HUES64 (cell line): ENCODE measurements at regions not wholly inside any gene's neighbourhood (a gene's known extent, or its start where the extent isn't known, plus 50 kb on each side); places are given as distances from the start of the nearest gene placed in this dataset.
"Not testable (repeated sequence)": the region's sequence is repeated elsewhere in the genome, so short reads cannot be mapped to it uniquely, and the experiment has no call there.

ENCODE experiments used
- H3K27ac ChIP-seq: 2 replicates; pipeline ENCODE4 v1.7.0; 2013; ENCODE audit warnings: low read depth, low read length, inconsistent platforms
- H3K27me3 ChIP-seq: 2 replicates; pipeline ENCODE4 v1.6.1; 2013; ENCODE audit warnings: mild to moderate bottlenecking, low read length; ENCODE audit not compliant: insufficient read depth
- H3K36me3 ChIP-seq: 2 replicates; pipeline ENCODE4 v1.6.1; 2013; ENCODE audit warnings: mild to moderate bottlenecking, low read length; ENCODE audit not compliant: insufficient read depth
- H3K4me1 ChIP-seq: 2 replicates; pipeline ENCODE4 v1.6.1; 2013; ENCODE audit warnings: mild to moderate bottlenecking, low read length, moderate library complexity; ENCODE audit not compliant: insufficient read depth
- H3K4me3 ChIP-seq: 2 replicates; pipeline ENCODE4 v1.5.1; 2013; ENCODE audit warnings: mild to moderate bottlenecking, low read length, moderate library complexity
- H3K9ac ChIP-seq: 2 replicates; pipeline ENCODE4 v1.6.1; 2013; ENCODE audit warnings: mild to moderate bottlenecking, low read depth, low read length
- H3K9me3 ChIP-seq: 2 replicates; pipeline ENCODE4 v1.6.1; 2013; ENCODE audit warnings: low read depth, low read length; ENCODE audit not compliant: insufficient read depth
- WGBS: fragments of 150-250, 120-280 bp; methylation state at CpG from one replicate; pipeline ENCODE4 v1.1.7; 2013; ENCODE audit warnings: missing lambda C conversion rate; 5-methylcytosine and 5-hydroxymethylcytosine counted together

DNA sequence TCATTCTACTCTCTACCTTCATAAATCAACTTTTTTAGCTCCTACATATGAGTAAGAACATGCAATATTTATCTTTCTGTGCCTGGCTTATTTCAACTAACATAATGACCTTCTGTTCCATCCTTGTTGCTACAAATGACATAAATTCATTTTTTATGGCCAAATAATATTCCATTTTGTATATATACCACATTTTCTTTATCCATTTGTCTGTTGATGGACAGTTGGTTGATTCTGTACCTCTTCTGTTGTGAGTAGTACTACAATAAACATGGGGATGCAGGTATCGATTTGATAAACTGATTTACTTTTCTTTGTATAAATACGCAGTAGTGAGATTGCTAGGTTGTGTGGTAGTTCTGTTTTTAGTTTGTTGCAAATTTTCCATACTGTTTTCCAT, 279.5 kb upstream of the NFIA start:
- Histone ChIP-seq H3K27ac (no peak overlapping the region), H3K4me3 (no peak overlapping the region), H3K27me3 (no peaks in the 10 kb centered on the region), H3K9ac (no peak overlapping the region), H3K9me3 (0 out of 2 replicates have a peak, but pooled peaks cover 3% of the 10 kb centered on the region), H3K4me1 (no peaks in the 10 kb centered on the region), H3K36me3 (no peaks in the 10 kb centered on the region)
- 98% methylated on average over 2 of the region's 2 CpGs for WGBS

DNA sequence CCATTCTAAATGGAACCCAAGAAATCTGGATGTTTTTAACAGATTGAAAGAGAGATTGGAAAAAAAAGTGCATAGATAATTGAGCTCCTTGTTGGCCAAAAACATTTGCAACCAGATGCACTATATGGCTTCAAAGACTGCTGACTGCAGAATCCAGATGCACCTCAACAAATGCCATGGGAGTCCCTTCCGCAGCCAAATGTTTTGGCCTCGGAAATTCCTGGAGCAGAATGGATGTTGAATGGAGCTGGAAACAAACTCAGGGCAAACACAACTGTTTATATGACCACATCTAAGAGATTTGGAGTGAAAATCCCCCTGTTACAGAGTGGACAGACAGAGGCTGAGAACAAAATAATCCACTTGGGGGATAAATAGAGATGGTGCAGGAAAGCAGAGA, 285.0 kb upstream of the NFIA start:
- WGBS = 97% methylated on average over 2 of the region's 2 CpGs

DNA sequence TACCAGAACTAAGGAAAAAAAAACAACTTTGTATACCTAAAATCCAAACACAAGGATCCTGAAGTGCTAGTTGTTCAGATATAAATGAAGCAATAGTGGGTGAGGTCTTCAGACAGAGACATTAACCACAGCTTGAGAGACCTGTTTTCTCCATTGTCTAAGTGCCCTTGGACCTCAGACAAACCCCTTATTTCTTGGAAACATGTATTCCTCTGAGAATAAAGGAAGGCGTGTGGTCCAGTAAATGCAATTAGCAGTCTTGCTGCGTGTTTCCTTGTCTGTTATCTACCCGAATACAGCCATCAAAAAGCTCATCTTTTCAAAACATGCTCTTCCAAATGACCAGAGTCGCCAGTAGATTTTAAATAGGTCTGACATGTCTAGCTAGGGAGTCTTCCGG, 291.1 kb upstream of the NFIA start:
- no peaks in the 10 kb centered on the region for H3K4me1 ChIP-seq
- WGBS = 92% methylated on average over 5 of the region's 5 CpGs
- no peaks in the 10 kb centered on the region for H3K27me3 ChIP-seq
- H3K4me3 ChIP-seq = no peak overlapping the region
- H3K36me3 ChIP-seq = no peaks in the 10 kb centered on the region
- H3K9ac ChIP-seq = no peak overlapping the region
- H3K27ac ChIP-seq = no peak overlapping the region
- H3K9me3 ChIP-seq = no peaks in the 10 kb centered on the region

More for the DNA sequence above, 285.0 kb upstream of the NFIA start:
- Histone ChIP-seq H3K36me3 (no peaks in the 10 kb centered on the region), H3K27me3 (no peaks in the 10 kb centered on the region), H3K4me3 (no peak overlapping the region), H3K4me1 (no peaks in the 10 kb centered on the region; the same call in 1 of the 2 replicates), H3K9me3 (no peaks in the 10 kb centered on the region), H3K27ac (no peak overlapping the region), H3K9ac (no peak overlapping the region)

DNA sequence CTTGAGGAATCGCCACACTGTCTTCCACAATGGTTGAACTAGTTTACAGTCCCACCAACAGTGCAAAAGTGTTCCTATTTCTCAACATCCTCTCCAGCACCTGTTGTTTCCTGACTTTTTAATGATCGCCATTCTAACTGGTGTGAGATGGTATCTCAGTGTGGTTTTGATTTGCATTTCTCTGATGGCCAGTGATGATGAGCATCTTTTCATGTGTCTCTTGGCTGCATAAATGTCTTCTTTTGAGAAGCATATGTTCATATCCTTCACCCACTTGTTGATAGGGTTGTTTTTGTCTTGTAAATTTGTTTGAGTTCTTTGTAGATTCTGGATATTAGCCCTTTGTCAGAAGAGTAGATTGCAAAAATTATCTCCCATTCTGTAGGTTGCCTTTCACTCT, 309.3 kb upstream of the NFIA start:
- not testable (repeated sequence) for H3K27ac ChIP-seq, H3K27me3 ChIP-seq, H3K4me1 ChIP-seq, H3K36me3 ChIP-seq, H3K9me3 ChIP-seq, H3K4me3 ChIP-seq, H3K9ac ChIP-seq
- WGBS = 67% methylated on average over 1 of the region's 2 CpGs

DNA sequence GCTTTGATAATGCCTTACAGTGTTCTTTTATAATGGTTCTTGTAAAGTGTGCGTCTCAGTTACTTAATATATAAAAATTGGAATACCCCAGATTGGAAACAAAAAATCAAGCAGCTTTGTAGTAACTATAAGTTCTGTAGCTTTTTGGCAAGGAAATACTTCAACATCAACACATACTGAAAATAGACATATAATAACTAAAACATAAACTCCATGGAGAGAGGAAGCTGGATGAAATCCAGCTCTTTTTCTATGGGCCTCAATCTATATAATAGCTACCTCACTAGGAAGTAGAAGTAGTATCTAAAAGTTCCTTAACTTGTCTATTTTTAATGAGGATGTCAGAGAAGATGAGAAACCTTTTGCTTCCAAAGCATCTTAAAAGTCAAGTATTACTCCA, 313.3 kb upstream of the NFIA start:
- WGBS = no CpG with 5 or more reads among the region's 1 CpG
- H3K9me3 ChIP-seq = no peaks in the 10 kb centered on the region
- no peaks in the 10 kb centered on the region for H3K27me3 ChIP-seq
- no peak overlapping the region for H3K9ac ChIP-seq
- H3K4me3 ChIP-seq = no peak overlapping the region
- H3K36me3 ChIP-seq = no peaks in the 10 kb centered on the region
- no peak overlapping the region for H3K27ac ChIP-seq
- no peaks in the 10 kb centered on the region for H3K4me1 ChIP-seq

DNA sequence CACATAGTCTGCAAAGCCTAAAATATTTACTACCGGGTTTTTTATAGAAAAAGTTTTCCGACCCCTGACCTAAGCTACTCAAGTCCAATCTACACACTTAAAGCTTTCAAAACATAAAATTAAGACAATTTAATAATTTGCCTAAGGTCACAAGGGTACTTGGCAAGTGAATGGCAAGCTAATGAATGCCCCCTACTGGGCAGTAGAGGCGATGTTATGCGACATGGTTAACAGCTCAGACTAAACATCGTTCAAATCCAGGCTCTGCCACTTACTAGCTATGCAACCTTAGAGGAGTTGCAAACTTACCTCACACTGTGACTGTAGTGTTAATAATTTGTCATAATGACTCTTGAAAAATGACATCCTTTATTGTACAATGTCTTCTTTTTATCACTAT, 317.2 kb upstream of the NFIA start:
- Histone ChIP-seq H3K4me1 (no peaks in the 10 kb centered on the region), H3K9me3 (no peaks in the 10 kb centered on the region), H3K4me3 (no peak overlapping the region), H3K36me3 (no peaks in the 10 kb centered on the region), H3K27ac (no peak overlapping the region), H3K27me3 (no peaks in the 10 kb centered on the region), H3K9ac (no peak overlapping the region)
- 53% methylated on average over 5 of the region's 5 CpGs for WGBS

DNA sequence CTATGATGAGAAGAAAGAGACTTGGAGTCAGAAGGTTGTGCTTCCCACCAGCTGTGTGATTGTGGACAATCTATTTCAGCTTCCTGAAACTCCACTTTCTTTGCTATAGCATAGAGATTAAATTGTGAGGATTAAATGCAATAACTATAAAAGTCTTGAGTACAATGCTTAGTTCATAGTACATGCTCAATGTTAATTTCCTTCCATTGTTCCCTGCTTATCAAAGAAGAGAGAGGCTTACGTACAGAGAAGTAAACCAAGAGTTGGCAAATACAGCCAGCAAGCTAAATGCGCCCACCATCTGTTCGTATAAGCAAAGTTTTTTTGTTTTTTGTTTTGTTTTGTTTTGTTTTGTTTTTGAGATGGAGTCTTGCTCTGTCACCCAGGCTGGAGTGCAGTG, 317.9 kb upstream of the NFIA start:
- Histone ChIP-seq H3K27me3 (no peaks in the 10 kb centered on the region), H3K4me1 (no peaks in the 10 kb centered on the region), H3K9ac (no peak overlapping the region), H3K4me3 (no peak overlapping the region), H3K27ac (no peak overlapping the region), H3K36me3 (no peaks in the 10 kb centered on the region), H3K9me3 (no peaks in the 10 kb centered on the region)
- WGBS = 92% methylated on average over 3 of the region's 3 CpGs

DNA sequence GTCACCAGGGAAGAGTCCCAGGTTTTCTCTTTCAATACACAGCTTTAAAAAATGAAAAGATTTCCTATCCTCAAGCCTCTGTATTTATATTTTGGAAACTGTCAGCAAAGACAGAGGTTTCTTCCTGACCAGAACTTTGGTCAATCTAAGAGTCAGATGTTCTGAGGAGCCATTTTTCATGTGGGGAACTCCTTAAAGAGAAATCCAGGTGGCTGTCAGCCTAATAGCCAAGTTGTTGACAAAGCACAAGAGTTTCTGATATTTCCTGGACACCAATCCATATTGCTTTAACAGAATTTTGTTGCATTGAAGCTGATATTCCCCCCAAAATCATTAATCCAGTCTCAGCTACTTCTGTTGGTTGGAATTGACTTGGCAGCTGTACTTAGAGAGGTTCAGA, 318.6 kb upstream of the NFIA start:
- Histone ChIP-seq H3K36me3 (no peaks in the 10 kb centered on the region), H3K27ac (no peak overlapping the region), H3K4me1 (no peaks in the 10 kb centered on the region), H3K9me3 (no peaks in the 10 kb centered on the region), H3K4me3 (no peak overlapping the region), H3K9ac (no peak overlapping the region), H3K27me3 (no peaks in the 10 kb centered on the region)

DNA sequence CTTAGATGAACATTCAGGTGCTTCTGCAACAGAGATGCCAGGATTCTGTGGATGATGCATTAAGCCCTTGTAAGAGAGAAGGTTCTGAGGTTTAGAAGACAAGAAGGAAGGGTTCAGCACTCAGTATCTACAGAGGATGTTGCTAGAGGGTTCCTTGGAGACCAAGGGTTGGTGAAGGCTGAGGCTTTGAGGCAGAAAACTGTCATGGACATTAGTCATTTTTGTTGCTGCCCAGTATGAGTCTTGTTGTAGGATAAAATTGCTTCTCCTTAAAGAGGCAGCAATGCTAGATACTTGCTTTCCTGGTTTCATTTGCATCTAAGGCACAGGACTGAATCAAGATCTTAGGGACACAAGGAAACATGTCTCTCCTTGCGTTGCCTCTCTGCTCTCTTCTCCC, 319.4 kb upstream of the NFIA start:
- no peak overlapping the region for H3K27ac ChIP-seq
- no peaks in the 10 kb centered on the region for H3K9me3 ChIP-seq
- no peaks in the 10 kb centered on the region for H3K27me3 ChIP-seq
- 87% methylated on average over 1 of the region's 1 CpG for WGBS
- H3K4me1 ChIP-seq = no peaks in the 10 kb centered on the region
- no peak overlapping the region for H3K9ac ChIP-seq
- H3K36me3 ChIP-seq = no peaks in the 10 kb centered on the region
- H3K4me3 ChIP-seq = no peak overlapping the region

DNA sequence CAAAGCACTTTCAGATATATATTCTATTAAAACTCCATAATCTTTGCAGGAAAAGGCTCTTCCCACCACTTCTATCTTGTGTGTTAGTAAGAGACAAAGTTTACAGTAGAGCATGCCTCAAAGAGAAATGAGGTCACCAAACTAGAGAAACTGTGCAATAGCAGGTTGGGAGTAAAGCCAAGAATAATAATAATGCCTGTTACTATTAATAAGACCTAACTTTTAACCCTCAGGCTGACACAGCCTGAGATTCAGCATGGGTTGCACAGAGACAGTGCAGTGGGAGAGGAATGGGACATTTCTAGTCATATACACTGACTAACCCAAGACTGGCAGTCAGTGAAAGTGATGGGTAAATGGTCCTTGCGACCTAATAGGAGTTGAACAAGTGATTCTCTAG, 320.2 kb upstream of the NFIA start:
- Histone ChIP-seq H3K4me3 (no peak overlapping the region), H3K36me3 (no peaks in the 10 kb centered on the region), H3K9me3 (no peaks in the 10 kb centered on the region), H3K4me1 (no peaks in the 10 kb centered on the region), H3K27ac (no peak overlapping the region), H3K9ac (no peak overlapping the region), H3K27me3 (no peaks in the 10 kb centered on the region)
- 100% methylated on average over 1 of the region's 1 CpG for WGBS

DNA sequence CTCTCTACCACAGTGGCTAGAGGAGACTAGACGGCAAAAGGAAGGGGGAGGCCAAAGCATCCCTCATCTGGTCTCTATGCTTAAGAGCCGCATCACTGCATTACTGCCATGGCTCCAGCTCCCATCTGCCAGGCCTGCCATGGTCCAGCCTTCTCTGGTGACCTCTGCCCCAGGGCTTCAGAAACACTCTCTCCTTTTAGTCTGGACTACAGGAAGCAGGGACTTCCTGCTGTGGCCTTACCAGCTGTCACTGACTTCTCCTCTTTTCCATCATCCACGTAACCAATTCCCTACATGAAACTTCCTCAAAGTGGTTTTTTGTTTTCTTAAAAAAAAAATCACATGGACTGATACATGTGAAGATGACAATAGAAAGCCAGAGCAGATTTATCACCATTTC, 323.1 kb upstream of the NFIA start:
- WGBS = 87% methylated on average over 3 of the region's 3 CpGs
- Histone ChIP-seq H3K27me3 (no peaks in the 10 kb centered on the region), H3K4me1 (no peaks in the 10 kb centered on the region), H3K9me3 (no peaks in the 10 kb centered on the region), H3K9ac (no peak overlapping the region), H3K27ac (no peak overlapping the region), H3K36me3 (no peaks in the 10 kb centered on the region), H3K4me3 (no peak overlapping the region)

DNA sequence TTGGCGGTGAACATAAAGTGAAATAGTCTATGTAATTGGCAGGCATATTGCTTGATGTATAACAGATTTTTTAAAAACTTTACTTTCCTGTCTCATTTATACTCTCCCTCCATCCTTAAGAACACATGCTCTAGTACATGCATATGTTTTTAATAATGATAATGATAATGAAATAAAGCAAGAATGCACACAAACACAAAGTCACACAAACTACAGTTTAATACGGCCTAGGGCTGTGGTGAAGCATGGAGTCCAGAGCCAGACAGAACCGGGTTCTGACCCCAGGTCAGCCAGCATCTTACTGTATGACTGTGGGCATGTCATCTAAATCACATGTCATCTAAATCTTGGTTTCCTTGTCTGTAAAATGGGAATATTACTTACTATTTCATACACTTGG, 324.9 kb upstream of the NFIA start:
- 90% methylated on average over 2 of the region's 3 CpGs for WGBS
- H3K4me3 ChIP-seq = no peak overlapping the region
- H3K9me3 ChIP-seq = no peaks in the 10 kb centered on the region
- H3K9ac ChIP-seq = no peak overlapping the region
- no peaks in the 10 kb centered on the region for H3K27me3 ChIP-seq
- no peak overlapping the region for H3K27ac ChIP-seq
- H3K4me1 ChIP-seq = no peaks in the 10 kb centered on the region
- no peaks in the 10 kb centered on the region for H3K36me3 ChIP-seq
